ENCODE measurements at regions not wholly inside any gene's neighbourhood (a gene's known extent, or its start where the extent isn't known, plus 50 kb on each side); places are given as distances from the start of the nearest gene placed in this dataset.

DNA sequence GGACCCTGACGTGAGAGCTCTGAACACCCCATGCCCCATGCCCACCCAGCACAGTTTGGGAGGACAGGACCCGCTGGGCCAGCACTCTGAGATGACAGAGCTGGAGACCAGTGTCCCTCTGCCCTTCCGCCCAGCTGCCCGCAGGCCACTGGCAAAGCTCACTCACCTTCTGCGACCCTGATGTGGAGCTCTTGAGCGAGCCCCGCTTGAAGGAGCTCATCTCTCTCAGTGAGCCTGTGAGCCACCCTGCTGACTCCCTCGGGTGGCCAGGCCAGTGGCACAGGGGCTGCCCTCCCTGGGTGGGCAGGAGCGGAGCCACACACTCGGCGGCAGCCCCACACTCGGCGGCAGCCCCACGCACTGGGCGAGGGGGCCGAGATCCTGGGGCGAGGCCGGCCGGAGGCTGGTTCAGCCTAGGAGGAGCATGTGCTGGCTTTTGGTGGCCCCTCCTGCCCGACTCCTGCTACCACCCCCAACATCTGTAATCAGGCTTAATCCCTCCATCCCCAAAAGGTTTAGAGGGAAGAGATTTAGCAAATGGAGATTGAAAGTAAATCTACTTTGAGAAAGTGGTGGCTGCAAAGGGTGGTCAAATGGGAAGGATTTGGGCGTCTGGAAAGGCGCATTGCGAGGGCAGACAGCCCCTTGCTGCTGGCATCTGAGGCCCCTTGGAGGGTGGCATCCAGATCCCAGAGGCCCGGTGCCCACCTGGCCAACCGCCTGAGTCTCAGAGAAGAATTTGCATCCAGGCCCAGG lies 59.4 kb upstream of the TRPM1 start:
- TF ChIP-seq, protein P1, sequence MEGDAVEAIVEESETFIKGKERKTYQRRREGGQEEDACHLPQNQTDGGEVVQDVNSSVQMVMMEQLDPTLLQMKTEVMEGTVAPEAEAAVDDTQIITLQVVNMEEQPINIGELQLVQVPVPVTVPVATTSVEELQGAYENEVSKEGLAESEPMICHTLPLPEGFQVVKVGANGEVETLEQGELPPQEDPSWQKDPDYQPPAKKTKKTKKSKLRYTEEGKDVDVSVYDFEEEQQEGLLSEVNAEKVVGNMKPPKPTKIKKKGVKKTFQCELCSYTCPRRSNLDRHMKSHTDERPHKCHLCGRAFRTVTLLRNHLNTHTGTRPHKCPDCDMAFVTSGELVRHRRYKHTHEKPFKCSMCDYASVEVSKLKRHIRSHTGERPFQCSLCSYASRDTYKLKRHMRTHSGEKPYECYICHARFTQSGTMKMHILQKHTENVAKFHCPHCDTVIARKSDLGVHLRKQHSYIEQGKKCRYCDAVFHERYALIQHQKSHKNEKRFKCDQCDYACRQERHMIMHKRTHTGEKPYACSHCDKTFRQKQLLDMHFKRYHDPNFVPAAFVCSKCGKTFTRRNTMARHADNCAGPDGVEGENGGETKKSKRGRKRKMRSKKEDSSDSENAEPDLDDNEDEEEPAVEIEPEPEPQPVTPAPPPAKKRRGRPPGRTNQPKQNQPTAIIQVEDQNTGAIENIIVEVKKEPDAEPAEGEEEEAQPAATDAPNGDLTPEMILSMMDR (IDR thresholded peaks at IDR 0.05) = no peak
- no peak for TF ChIP-seq POLR2A (IDR thresholded peaks at IDR 0.05)

Measured in right lobe of liver (tissue), 4 donors.